ENCODE measurements at regions not wholly inside any gene's neighbourhood (a gene's known extent, or its start where the extent isn't known, plus 50 kb on each side); places are given as distances from the start of the nearest gene placed in this dataset.

GRCh38 chr13:47598340-47598911, 402.6 kb downstream of the SUCLA2 start:
- no peaks in the 10 kb centered on the region for H3K36me3 Mint-ChIP-seq (ENCODE audit: low read depth)
- H3K9me3 Mint-ChIP-seq: peaks cover 18% of the 10 kb centered on the region
- H3K27ac Mint-ChIP-seq: no peak overlapping the region
- no peaks in the 10 kb centered on the region for H3K27me3 Mint-ChIP-seq
- H3K4me3 Mint-ChIP-seq: no peak overlapping the region
- intact Hi-C loops (cut with micrococcal nuclease): loop anchor here (1.0 to 5.0 kb wide), 2 partner anchors 621 to 767 kb away; no protein-coding TSS in a partner anchor
- H3K4me1 Mint-ChIP-seq (ENCODE audit: low read depth): no peaks in the 10 kb centered on the region

GRCh38 chr13:47594833-47595232, 406.2 kb downstream of the SUCLA2 start:
- Mint-ChIP-seq H3K9me3 (peaks cover 36% of the 10 kb centered on the region), H3K4me1 (ENCODE audit: low read depth) (no peaks in the 10 kb centered on the region), H3K27ac (no peak overlapping the region), H3K27me3 (no peaks in the 10 kb centered on the region), H3K36me3 (ENCODE audit: low read depth) (no peaks in the 10 kb centered on the region), H3K4me3 (no peak overlapping the region)
- intact Hi-C loops (cut with micrococcal nuclease): loop anchor here (5.0 kb wide), 1 partner anchor 618 kb away; no protein-coding TSS in a partner anchor

- Mint-ChIP-seq H3K36me3 (ENCODE audit: low read depth) (no peaks in the 10 kb centered on the region), H3K4me3 (no peak overlapping the region), H3K9me3 (peaks cover 36% of the 10 kb centered on the region), H3K27me3 (no peaks in the 10 kb centered on the region), H3K27ac (no peak overlapping the region), H3K4me1 (ENCODE audit: low read depth) (no peaks in the 10 kb centered on the region)
- intact Hi-C loops (cut with micrococcal nuclease): no loop called here
These were observed 408.8 kb downstream of the SUCLA2 start for GRCh38 chr13:47592256-47592655.

- Mint-ChIP-seq H3K27ac (no peak overlapping the region), H3K27me3 (no peaks in the 10 kb centered on the region), H3K4me3 (no peak overlapping the region), H3K36me3 (ENCODE audit: low read depth) (no peaks in the 10 kb centered on the region), H3K4me1 (ENCODE audit: low read depth) (no peaks in the 10 kb centered on the region), H3K9me3 (peaks cover 29% of the 10 kb centered on the region)
- intact Hi-C loops (cut with micrococcal nuclease): no loop called here
These were observed 412.4 kb downstream of the SUCLA2 start for GRCh38 chr13:47588676-47589075.

GRCh38 chr13:47572375-47572774, 428.7 kb downstream of the SUCLA2 start:
- no peaks in the 10 kb centered on the region for H3K27me3 Mint-ChIP-seq
- intact Hi-C loops (cut with micrococcal nuclease): no loop called here
- H3K4me1 Mint-ChIP-seq (ENCODE audit: low read depth): no peaks in the 10 kb centered on the region
- no peak overlapping the region for H3K27ac Mint-ChIP-seq
- H3K36me3 Mint-ChIP-seq (ENCODE audit: low read depth): no peaks in the 10 kb centered on the region
- H3K4me3 Mint-ChIP-seq: no peak overlapping the region
- H3K9me3 Mint-ChIP-seq: peaks cover 70% of the 10 kb centered on the region

GRCh38 chr13:47564041-47564440, 437.0 kb downstream of the SUCLA2 start:
- intact Hi-C loops (cut with micrococcal nuclease): no loop called here

GRCh38 chr13:47556703-47557102, 444.4 kb downstream of the SUCLA2 start:
- intact Hi-C loops (cut with micrococcal nuclease): no loop called here
- Mint-ChIP-seq H3K9me3 (no peaks in the 10 kb centered on the region), H3K36me3 (ENCODE audit: low read depth) (no peaks in the 10 kb centered on the region), H3K4me1 (ENCODE audit: low read depth) (no peaks in the 10 kb centered on the region), H3K4me3 (no peak overlapping the region), H3K27ac (no peak overlapping the region), H3K27me3 (no peaks in the 10 kb centered on the region)

More at GRCh38 chr13:47564041-47564440, 437.0 kb downstream of the SUCLA2 start:
- Mint-ChIP-seq H3K4me3 (no peak overlapping the region), H3K27ac (no peak overlapping the region), H3K27me3 (no peaks in the 10 kb centered on the region), H3K9me3 (peaks cover 39% of the 10 kb centered on the region), H3K4me1 (ENCODE audit: low read depth) (no peaks in the 10 kb centered on the region), H3K36me3 (ENCODE audit: low read depth) (no peaks in the 10 kb centered on the region)

GRCh38 chr13:47555235-47555634, 445.8 kb downstream of the SUCLA2 start:
- H3K4me1 Mint-ChIP-seq (ENCODE audit: low read depth): no peaks in the 10 kb centered on the region
- no peaks in the 10 kb centered on the region for H3K9me3 Mint-ChIP-seq
- no peak overlapping the region for H3K4me3 Mint-ChIP-seq
- no peaks in the 10 kb centered on the region for H3K36me3 Mint-ChIP-seq (ENCODE audit: low read depth)
- H3K27ac Mint-ChIP-seq: no peak overlapping the region
- H3K27me3 Mint-ChIP-seq: no peaks in the 10 kb centered on the region
- intact Hi-C loops (cut with micrococcal nuclease): no loop called here

- Mint-ChIP-seq H3K36me3 (ENCODE audit: low read depth) (no peaks in the 10 kb centered on the region), H3K4me1 (ENCODE audit: low read depth) (no peaks in the 10 kb centered on the region), H3K27me3 (no peaks in the 10 kb centered on the region), H3K9me3 (no peaks in the 10 kb centered on the region), H3K4me3 (no peak overlapping the region), H3K27ac (no peak overlapping the region)
- intact Hi-C loops (cut with micrococcal nuclease): no loop called here
These were observed 447.6 kb downstream of the SUCLA2 start for GRCh38 chr13:47553329-47553977.

- H3K27me3 Mint-ChIP-seq: peaks cover 5% of the 10 kb centered on the region
- intact Hi-C loops (cut with micrococcal nuclease): no loop called here
- H3K4me3 Mint-ChIP-seq: no peak overlapping the region
- H3K4me1 Mint-ChIP-seq (ENCODE audit: low read depth): no peaks in the 10 kb centered on the region
- no peak overlapping the region for H3K27ac Mint-ChIP-seq
- no peaks in the 10 kb centered on the region for H3K9me3 Mint-ChIP-seq
- H3K36me3 Mint-ChIP-seq (ENCODE audit: low read depth): no peaks in the 10 kb centered on the region
These were observed 451.8 kb downstream of the SUCLA2 start for GRCh38 chr13:47549219-47549752.

- peaks cover 5% of the 10 kb centered on the region for H3K27me3 Mint-ChIP-seq
- H3K4me3 Mint-ChIP-seq: no peak overlapping the region
- H3K36me3 Mint-ChIP-seq (ENCODE audit: low read depth): no peaks in the 10 kb centered on the region
- H3K9me3 Mint-ChIP-seq: no peaks in the 10 kb centered on the region
- intact Hi-C loops (cut with micrococcal nuclease): no loop called here
- no peak overlapping the region for H3K27ac Mint-ChIP-seq
- H3K4me1 Mint-ChIP-seq (ENCODE audit: low read depth): no peaks in the 10 kb centered on the region
These were observed 452.7 kb downstream of the SUCLA2 start for GRCh38 chr13:47548294-47548840.

GRCh38 chr13:47546391-47547225, 454.5 kb downstream of the SUCLA2 start:
- no peak overlapping the region for H3K27ac Mint-ChIP-seq

GRCh38 chr13:47545201-47546024, 455.7 kb downstream of the SUCLA2 start:
- H3K4me3 Mint-ChIP-seq: no peak overlapping the region

More at GRCh38 chr13:47546391-47547225, 454.5 kb downstream of the SUCLA2 start:
- intact Hi-C loops (cut with micrococcal nuclease): no loop called here
- no peak overlapping the region for H3K4me3 Mint-ChIP-seq
- no peaks in the 10 kb centered on the region for H3K9me3 Mint-ChIP-seq
- H3K4me1 Mint-ChIP-seq (ENCODE audit: low read depth): no peaks in the 10 kb centered on the region
- no peaks in the 10 kb centered on the region for H3K36me3 Mint-ChIP-seq (ENCODE audit: low read depth)
- peaks cover 5% of the 10 kb centered on the region for H3K27me3 Mint-ChIP-seq

More at GRCh38 chr13:47545201-47546024, 455.7 kb downstream of the SUCLA2 start:
- Mint-ChIP-seq H3K4me1 (ENCODE audit: low read depth) (no peaks in the 10 kb centered on the region), H3K27me3 (peaks cover 5% of the 10 kb centered on the region), H3K9me3 (no peaks in the 10 kb centered on the region), H3K27ac (no peak overlapping the region), H3K36me3 (ENCODE audit: low read depth) (no peaks in the 10 kb centered on the region)
- intact Hi-C loops (cut with micrococcal nuclease): no loop called here

All from dendritic cell treated with granulocyte-macrophage colony-stimulating factor and Interleukin-4, amounts not matched to agents 40 ng/mL and 50 ng/mL, for 4 days (primary cell).